ENCODE measurements at regions not wholly inside any gene's neighbourhood (a gene's known extent, or its start where the extent isn't known, plus 50 kb on each side); places are given as distances from the start of the nearest gene placed in this dataset.

DNA sequence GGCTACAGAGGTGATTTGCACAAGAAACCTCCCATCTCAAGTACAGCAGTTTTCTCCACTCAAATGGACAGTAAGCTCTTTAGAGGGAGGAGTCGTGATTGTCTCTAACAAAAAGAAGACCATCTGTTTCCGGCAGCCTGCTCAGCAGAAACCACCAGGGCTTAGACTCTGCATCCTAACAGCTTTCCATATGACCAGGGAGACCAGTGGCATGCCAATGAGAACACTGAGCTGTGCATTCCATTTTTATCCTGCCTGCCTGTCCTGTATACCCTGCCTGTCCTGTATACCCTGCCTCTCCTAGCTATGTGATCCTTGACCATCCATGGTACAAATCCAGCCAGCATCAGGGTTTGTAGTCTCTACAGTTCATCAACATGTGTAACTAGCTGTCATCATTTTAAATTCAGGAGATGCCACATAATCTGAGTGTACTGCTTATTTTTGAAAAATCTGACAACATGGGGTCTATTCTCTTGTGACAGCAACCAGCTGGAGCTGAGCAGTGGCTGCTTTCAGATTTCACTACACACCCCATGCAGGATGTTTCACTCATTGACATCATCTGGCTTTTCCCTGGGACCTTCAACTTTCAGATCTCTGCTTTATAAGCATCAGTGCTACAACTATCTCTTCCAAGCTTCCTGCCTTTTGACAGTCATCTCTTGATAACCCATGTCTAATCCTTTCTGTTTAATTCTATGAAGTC is 50.5 kb upstream of the POU2AF2 start:
- no peak for TF ChIP-seq CTCF (IDR thresholded peaks at IDR 0.05)
- TF ChIP-seq POLR2A (IDR thresholded peaks at IDR 0.05): no peak
